NCI-H1694 (cell line): ENCODE measurements at regions not wholly inside any gene's neighbourhood (a gene's known extent, or its start where the extent isn't known, plus 50 kb on each side); places are given as distances from the start of the nearest gene placed in this dataset.
"Not testable (repeated sequence)": the region's sequence is repeated elsewhere in the genome, so short reads cannot be mapped to it uniquely, and the experiment has no call there.

Source experiments
- DNase-seq: peaks from one replicate; lab custom pipeline; 2025; lab: John Stamatoyannopoulos, UW

- no peak for DNase-seq
Measured at GRCh38 chr2:139550873-139551272, 770.7 kb upstream of the NXPH2 start.

GRCh38 chr2:139550341-139550740 is 770.2 kb upstream of the NXPH2 start:
- no peak for DNase-seq

DNA sequence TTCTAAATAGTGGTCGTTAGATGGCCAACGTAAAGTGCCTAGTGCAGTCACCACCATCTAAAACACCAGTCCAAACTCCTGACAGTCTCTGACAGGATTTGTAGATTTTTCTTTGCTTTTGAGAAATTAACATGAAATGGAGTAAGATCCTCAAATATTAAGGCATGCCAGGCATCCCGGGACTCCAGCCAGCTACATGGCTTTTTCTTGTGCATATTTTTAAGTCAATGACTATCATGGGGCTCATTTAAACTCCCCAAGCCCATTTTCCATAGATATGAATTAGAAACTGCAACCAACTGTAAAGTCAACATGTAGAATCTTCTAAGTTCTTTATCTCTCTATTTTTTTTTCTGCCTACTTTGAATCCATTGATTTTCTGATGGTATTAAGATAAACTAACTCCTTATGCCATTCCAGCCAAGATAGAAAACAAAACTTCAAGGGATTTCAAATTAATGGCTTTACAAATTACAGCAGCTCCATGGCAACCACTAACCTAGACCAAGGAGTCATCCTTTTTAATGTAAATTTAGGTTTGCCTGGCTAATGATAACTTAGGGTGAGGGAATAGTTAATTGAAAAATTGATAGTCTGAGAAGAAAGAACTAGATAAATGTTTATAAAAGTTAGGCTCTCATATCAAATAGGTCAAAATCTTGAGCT is 764.1 kb upstream of the NXPH2 start:
- no peak for DNase-seq

DNA sequence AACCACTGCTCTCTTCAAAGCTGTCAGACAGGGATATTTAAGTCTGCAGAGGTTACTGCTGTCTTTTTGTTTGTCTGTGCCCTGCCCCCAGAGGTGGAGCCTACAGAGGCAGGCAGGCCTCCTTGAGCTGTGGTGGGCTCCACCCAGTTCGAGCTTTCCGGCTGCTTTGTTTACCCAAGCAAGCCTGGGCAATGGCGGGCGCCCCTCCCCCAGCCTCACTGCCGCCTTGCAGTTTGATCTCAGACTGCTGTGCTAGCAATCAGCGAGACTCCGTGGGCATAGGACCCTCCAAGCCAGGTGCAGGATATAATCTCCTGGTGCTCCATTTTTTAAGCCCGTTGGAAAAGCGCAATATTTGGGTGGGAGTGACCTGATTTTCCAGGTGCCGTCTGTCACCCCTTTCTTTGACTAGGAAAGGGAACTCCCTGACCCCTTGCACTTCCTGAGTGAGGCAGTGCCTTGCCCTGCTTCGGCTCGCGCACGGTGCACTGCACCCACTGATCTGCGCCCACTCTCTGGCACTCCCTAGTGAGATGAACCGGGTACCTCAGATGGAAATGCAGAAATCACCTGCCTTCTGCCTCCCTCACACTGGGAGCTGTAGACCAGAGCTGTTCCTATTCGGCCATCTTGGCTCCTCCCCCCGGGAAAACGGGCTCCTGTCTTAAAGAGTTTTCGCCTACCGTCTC is 758.3 kb upstream of the NXPH2 start:
- not testable (repeated sequence) for DNase-seq

- DNase-seq = no peak
Measured at GRCh38 chr2:139529080-139529479, 748.9 kb upstream of the NXPH2 start.

- DNase-seq = no peak
Measured at GRCh38 chr2:139526781-139527180, 746.6 kb upstream of the NXPH2 start.

- no peak for DNase-seq
Measured at GRCh38 chr2:139518321-139518720, 738.1 kb upstream of the NXPH2 start.

DNA sequence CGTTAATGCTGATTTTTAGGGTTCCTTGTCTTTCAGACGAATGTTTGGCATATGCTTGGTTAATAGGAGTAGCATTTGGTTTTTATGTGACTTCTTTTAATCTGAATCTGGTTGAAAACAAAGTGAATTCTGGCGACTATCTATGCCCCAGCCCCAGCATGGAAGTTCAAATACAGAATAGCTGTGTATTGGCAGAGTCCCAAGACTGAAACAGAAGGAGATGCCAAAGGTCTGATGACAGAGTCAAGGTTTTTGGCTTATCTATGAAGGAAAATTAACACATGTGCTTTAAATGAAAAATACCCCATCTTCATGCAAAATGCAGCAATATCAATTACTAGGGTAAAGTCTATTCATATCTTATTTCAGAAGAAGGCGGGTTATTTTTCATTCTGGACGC is 734.8 kb upstream of the NXPH2 start:
- no peak for DNase-seq

DNA sequence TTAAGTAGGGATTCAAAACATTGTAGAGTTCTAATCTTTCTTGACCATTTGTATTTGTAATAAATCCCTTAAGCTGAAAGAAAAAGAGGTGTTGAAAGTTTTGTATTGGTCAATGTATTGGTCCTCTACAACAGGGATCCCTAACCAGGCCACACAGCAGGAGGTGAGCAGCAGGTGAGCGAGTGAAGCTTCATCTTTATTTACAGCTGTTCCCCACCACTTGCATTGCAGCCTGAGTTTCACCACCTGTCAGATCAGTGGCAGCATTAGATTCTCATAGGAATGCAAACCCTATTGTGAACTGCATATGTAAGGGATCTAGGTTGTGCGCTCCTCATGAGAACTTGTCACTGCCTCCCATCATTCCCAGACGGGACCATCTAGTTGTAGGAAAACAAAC is 715.7 kb upstream of the NXPH2 start:
- no peak for DNase-seq

GRCh38 chr2:139492131-139492680 is 712.0 kb upstream of the NXPH2 start:
- DNase-seq = peak; percentile 79

DNA sequence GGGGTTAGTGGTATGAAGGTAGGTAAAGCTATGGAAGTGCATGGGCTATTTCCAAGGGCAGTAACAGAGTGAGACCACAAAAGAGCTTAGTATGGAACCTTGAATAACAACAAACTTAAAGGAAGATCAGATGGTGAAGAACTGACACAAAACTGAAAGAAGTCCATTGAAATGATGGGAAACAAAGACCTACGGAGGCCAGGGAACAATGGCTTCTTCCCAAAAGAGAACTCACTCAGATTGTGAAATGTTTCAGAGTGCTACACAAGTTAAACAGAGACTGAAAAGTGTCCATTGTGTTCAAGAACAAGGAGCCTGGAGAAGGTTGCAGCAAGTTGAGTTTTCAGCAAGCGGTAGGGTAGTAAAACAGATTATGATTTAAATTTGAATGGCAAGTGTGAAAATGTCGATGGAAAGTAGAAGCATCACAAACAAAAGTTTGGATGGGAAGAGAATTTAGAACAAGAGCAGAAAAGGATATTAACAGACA is 700.0 kb upstream of the NXPH2 start:
- DNase-seq = no peak

- peak; percentile 41 for DNase-seq
Measured at GRCh38 chr2:139478165-139478914, 698.1 kb upstream of the NXPH2 start.

DNA sequence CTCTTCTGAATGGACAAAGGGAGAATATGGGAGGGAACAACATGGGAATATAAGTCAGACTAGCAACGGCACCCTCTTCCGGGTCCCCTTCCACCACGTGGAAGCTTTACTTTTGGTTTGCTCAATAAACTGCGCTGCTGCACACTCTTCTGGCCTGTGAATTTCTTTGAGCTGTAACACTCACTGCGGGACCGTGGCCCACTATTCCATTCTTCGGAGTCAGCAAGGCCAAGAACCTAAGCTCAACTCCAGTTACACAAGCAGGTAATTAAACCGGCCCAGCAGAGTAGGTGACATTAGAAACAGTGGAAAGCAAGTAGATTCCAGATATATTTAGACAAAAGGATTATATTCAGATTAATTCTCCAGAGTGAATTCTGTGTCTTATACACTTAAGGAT is 697.4 kb upstream of the NXPH2 start:
- DNase-seq = no peak

DNA sequence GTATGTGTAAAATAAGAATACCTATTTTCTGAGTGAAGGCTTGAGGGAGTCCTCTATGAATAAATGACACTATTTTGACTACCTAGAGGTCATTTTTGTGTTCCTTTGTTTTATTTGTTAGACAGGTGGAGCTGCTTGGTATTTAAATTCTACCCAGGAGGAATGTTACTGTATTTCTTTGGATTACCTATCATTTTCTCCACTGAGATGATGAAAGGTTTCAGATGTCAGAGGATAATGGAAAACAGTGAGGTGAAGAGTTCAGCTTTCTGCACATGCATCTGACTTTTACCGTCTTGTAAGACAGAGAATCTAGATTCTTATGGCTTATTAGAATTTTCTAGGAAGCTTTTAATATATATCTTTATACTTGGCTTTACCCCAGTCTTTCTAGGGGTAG is 689.8 kb upstream of the NXPH2 start:
- no peak for DNase-seq

GRCh38 chr2:139465789-139466188 is 685.6 kb upstream of the NXPH2 start:
- no peak for DNase-seq

DNA sequence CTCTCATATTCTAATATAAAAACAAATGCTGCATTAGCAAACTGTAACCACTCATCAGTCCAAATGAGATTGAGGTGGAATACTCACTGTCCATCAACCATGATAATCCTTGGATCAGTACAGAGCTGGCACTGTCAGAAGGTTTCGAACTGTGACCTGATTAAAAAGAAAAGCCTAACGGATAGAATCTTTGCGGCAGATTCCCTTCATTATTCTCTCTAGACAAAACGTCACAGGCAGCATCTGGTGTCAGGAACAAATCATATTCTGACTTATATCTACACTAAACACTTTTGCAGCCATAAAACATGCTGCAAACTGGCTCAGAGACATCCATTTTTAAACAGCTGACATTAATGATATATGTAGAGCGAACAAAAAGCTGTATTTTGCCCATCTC is 677.7 kb upstream of the NXPH2 start:
- DNase-seq = no peak

- no peak for DNase-seq
Measured at GRCh38 chr2:139454251-139454650, 674.1 kb upstream of the NXPH2 start.

DNA sequence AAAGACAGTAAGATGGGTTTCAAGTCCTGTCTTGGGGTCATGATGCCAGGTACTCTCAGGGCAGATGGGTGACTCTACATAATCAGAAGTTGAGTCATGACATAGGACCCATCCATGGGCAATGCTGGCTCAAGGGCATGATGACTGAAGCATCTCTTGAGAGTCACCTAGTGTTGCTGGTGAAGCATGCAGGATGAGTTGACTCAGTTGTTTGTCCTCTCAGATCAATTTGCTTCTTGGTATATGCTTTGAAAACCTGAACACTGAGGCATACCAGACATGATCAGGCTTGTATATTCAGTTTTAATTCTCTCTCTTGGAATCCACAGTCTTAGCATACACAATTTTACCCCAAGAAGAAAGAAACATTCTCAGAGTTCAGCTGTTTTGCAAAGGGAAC is 658.9 kb upstream of the NXPH2 start:
- no peak for DNase-seq

GRCh38 chr2:139438478-139438877 is 658.3 kb upstream of the NXPH2 start:
- DNase-seq = no peak

DNA sequence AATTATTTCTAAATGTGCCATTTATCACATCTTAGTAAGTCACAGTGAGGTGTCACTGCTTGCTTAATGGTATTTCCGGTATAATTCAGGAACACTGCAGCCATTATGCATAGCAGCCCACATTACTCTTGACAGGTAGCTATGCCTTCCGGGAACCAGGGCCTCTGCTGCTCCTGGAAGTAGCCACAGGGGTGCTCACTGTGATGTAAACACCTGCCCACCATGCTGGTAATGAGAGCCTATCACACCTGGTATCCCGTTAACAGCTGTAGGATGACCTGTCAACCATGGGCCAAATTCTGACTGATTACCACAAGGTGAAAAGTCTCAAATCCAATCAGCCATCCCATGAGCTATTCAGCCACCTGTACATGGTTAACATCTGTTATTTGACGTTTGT is 647.0 kb upstream of the NXPH2 start:
- DNase-seq = no peak

DNA sequence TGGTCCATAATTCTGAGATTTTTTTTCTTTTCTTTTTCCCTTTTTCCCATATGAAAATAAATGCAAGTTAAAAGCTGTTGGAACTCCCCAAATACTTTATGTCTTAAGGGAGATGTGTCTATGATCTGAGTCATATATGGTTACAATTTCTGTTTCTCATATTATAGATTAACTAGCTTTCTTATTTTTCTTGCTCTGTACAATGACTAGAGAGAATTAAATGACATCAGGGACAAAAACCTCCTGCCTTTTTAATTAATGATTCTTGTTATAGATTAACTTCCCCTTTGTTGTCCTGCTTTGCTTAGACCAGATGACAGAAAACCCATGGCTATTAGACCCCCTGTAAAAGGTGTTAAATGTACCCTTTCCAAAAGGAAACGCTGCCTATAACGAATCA is 643.9 kb upstream of the NXPH2 start:
- DNase-seq = no peak

DNA sequence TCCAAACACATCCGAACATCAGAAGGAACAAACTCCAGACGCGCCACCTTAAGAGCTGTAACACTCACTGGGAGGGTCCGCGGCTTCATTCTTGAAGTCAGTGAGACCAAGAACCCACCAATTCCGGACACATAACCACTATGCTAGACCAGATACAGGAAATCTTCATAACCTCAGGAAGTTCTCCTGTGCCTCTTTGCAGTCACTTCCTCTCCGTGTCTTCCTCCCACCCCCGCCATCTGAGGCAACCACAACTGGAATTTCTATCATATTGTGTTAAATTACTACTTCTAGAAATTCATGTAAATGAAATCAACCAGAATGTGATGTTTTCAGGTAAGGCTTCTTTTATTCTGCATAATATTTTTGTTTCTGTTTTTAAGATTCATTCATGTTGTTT is 631.0 kb upstream of the NXPH2 start:
- DNase-seq = no peak

DNA sequence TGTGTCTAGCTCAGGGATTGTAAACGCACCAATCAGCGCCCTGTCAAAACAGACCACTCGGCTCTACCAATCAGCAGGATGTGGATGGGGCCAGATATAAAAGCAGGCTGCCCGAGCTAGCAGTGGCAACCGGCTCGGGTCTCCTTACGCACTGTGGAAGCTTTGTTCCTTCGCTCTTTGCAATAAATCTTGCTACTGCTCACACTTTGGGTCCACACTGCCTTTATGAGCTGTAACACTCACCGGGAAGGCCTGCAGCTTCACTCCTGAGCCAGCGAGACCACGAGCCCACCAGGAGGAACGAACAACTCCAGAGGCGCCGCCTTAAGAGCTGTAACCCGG is 630.6 kb upstream of the NXPH2 start:
- DNase-seq = not testable (repeated sequence)
